Stomach (tissue), 8 donors: ENCODE measurements at regions not wholly inside any gene's neighbourhood (a gene's known extent, or its start where the extent isn't known, plus 50 kb on each side); places are given as distances from the start of the nearest gene placed in this dataset.
"Not testable (repeated sequence)": the region's sequence is repeated elsewhere in the genome, so short reads cannot be mapped to it uniquely, and the experiment has no call there.

Source experiments
- DNase-seq, 2 donors: peaks; one replicate each; pipeline versions ENCODE4 v3.0.0 to v3.0.0-alpha.2; 2013 to 2019
- H3K27ac ChIP-seq, 5 donors: fragments of 200-600 bp in 4 of 5; sonication (generic) in 4 of 5; one replicate each; pipeline ENCODE4 v1.5.1; 2013 to 2019; ENCODE audit warnings: mild to moderate bottlenecking in 1 of 5, moderate library complexity in 1 of 5
- H3K27me3 ChIP-seq, 3 donors: fragments of 200-600 bp; sonication (generic); one replicate each; pipeline ENCODE4 v1.5.1; 2017 to 2019; ENCODE audit warnings: mixed run types in 1 of 3
- H3K36me3 ChIP-seq, 4 donors: fragments of 200-600 bp; sonication (generic); 1 replicate in 3 of 4; 2 replicates in 1 of 4; pipeline ENCODE4 v1.5.1; 2016 to 2019
- H3K4me1 ChIP-seq, 4 donors: fragments of 200-600 bp; sonication (generic); one replicate each; pipeline ENCODE4 v1.5.1; 2016 to 2019
- H3K4me3 ChIP-seq, 4 donors: fragments of 200-600 bp; sonication (generic) in 3 of 4; one replicate each; pipeline ENCODE4 v1.5.1; 2016 to 2019; ENCODE audit warnings: mild to moderate bottlenecking in 1 of 4
- H3K9me3 ChIP-seq, 4 donors: fragments of 200-600 bp; sonication (generic); one replicate each; pipeline ENCODE4 v1.5.1; 2016 to 2019
- CTCF ChIP-seq, 7 experiments: fragments of 450-650 bp in 4 of 7; fragments of 200-600 bp in 3 of 7; sonication (generic) in 3 of 7; IDR thresholded peaks; one replicate each; pipeline ENCODE4 v1.5.1; 2016 to 2019; ENCODE audit warnings: antibody characterized with exemption in 7 of 7, control low read depth in 2 of 7, mild to moderate bottlenecking in 1 of 7
- EP300 ChIP-seq: sonication (generic); formaldehyde crosslinking; IDR thresholded peaks from one replicate; pipeline ENCODE4 v1.6.1; 2017; ENCODE audit warnings: antibody characterized with exemption
- POLR2A ChIP-seq, 4 donors: fragments of 450-650 bp; IDR thresholded peaks; one replicate each; pipeline ENCODE4 v1.6.1; 2016; ENCODE audit warnings: antibody characterized with exemption in 4 of 4, control low read depth in 2 of 4, mild to moderate bottlenecking in 1 of 4, moderate library complexity in 1 of 4
- POLR2AphosphoS5 ChIP-seq, 3 donors: sonication (generic); formaldehyde crosslinking; IDR thresholded peaks; one replicate each; pipeline ENCODE4 v1.6.1; 2016; ENCODE audit warnings: antibody characterized with exemption in 3 of 3
- WGBS, 5 donors: extraction: QIAGEN DNeasy Blood & Tissue Kit in 3 of 5; methylation state at CpG; one replicate each; pipeline versions ENCODE4 v1.1.5 to v1.1.7; 2013 to 2018; 5-methylcytosine and 5-hydroxymethylcytosine counted together
- intact Hi-C: fragments of 100-400 bp; cut with DNase I; formaldehyde crosslinking; loops from one replicate; pipeline ENCODE4 v1.15.1; 2023; ENCODE audit warnings: low total_unique reads
- donor health status: healthy with polysubstance abuse.
- donor health status: Bipolar disorder and iron deficiency.
- donor health status: healthy.

GRCh38 chr4:179344861-179345260, 1902.6 kb upstream of the AGA start:
- no peaks in the 10 kb centered on the region for H3K4me1 ChIP-seq
- H3K27ac ChIP-seq, result no peak overlapping the region
- intact Hi-C loops, result no loop called here
- no peak for DNase-seq
- no peak for TF ChIP-seq CTCF (IDR thresholded peaks at IDR 0.05)
- TF ChIP-seq POLR2AphosphoS5 (IDR thresholded peaks at IDR 0.05), result no peak
- TF ChIP-seq EP300, result no peak
- no peak for TF ChIP-seq POLR2A (IDR thresholded peaks at IDR 0.05)
- H3K36me3 ChIP-seq, result no peaks in the 10 kb centered on the region
- H3K4me3 ChIP-seq, result no peak overlapping the region
- no peaks in the 10 kb centered on the region for H3K9me3 ChIP-seq
- no peaks in the 10 kb centered on the region for H3K27me3 ChIP-seq

GRCh38 chr4:179352221-179352620, 1910.0 kb upstream of the AGA start:
- Histone ChIP-seq H3K27me3 (no peaks in the 10 kb centered on the region), H3K36me3 (no peaks in the 10 kb centered on the region), H3K4me3 (no peak overlapping the region), H3K9me3 (peaks cover 0 to 3% (median 0%) of the 10 kb centered on the region in 4 donors), H3K4me1 (no peaks in the 10 kb centered on the region), H3K27ac (no peak overlapping the region)
- intact Hi-C loops, result no loop called here
- 49 to 69% (median 50%) methylated on average over 2 of the region's 2 CpGs for WGBS, 5 donors
- DNase-seq, result no peak
- TF ChIP-seq EP300 (no peak), POLR2A (IDR thresholded peaks at IDR 0.05) (no peak), CTCF (IDR thresholded peaks at IDR 0.05) (no peak), POLR2AphosphoS5 (IDR thresholded peaks at IDR 0.05) (no peak)

GRCh38 chr4:179353786-179354185, 1911.5 kb upstream of the AGA start:
- TF ChIP-seq POLR2A (IDR thresholded peaks at IDR 0.05) (no peak), CTCF (IDR thresholded peaks at IDR 0.05) (no peak), POLR2AphosphoS5 (IDR thresholded peaks at IDR 0.05) (no peak), EP300 (no peak)
- H3K4me1 ChIP-seq, result no peaks in the 10 kb centered on the region
- WGBS, 5 donors, result 38 to 43% (median 40%) methylated on average over 3 of the region's 3 CpGs
- intact Hi-C loops, result no loop called here
- H3K36me3 ChIP-seq, result no peaks in the 10 kb centered on the region
- H3K27ac ChIP-seq, result no peak overlapping the region
- H3K9me3 ChIP-seq, result peaks cover 0 to 3% (median 0%) of the 10 kb centered on the region in 4 donors
- DNase-seq, result no peak
- H3K27me3 ChIP-seq, result no peaks in the 10 kb centered on the region
- H3K4me3 ChIP-seq, result no peak overlapping the region

- Histone ChIP-seq H3K9me3 (peaks cover 0 to 4% (median 0%) of the 10 kb centered on the region in 4 donors), H3K4me3 (no peak overlapping the region), H3K36me3 (no peaks in the 10 kb centered on the region), H3K4me1 (no peaks in the 10 kb centered on the region), H3K27me3 (no peaks in the 10 kb centered on the region), H3K27ac (no peak overlapping the region)
- WGBS, 5 donors, result 51 to 73% (median 68%) methylated on average over 8 of the region's 8 CpGs
- intact Hi-C loops, result no loop called here
- TF ChIP-seq EP300 (no peak), CTCF (IDR thresholded peaks at IDR 0.05) (no peak), POLR2A (IDR thresholded peaks at IDR 0.05) (no peak), POLR2AphosphoS5 (IDR thresholded peaks at IDR 0.05) (no peak)
- no peak for DNase-seq
These were observed 1919.8 kb upstream of the AGA start for GRCh38 chr4:179361978-179362486.

- 90 to 95% (median 92%) methylated on average over 3 of the region's 3 CpGs for WGBS, 5 donors
- intact Hi-C loops, H3K4me3 ChIP-seq, H3K4me1 ChIP-seq, H3K9me3 ChIP-seq, DNase-seq, H3K27me3 ChIP-seq, H3K27ac ChIP-seq, H3K36me3 ChIP-seq: not testable (repeated sequence)
These were observed 1923.7 kb upstream of the AGA start for GRCh38 chr4:179365932-179366331.
